ENCODE measurements at regions not wholly inside any gene's neighbourhood (a gene's known extent, or its start where the extent isn't known, plus 50 kb on each side); places are given as distances from the start of the nearest gene placed in this dataset.

DNA sequence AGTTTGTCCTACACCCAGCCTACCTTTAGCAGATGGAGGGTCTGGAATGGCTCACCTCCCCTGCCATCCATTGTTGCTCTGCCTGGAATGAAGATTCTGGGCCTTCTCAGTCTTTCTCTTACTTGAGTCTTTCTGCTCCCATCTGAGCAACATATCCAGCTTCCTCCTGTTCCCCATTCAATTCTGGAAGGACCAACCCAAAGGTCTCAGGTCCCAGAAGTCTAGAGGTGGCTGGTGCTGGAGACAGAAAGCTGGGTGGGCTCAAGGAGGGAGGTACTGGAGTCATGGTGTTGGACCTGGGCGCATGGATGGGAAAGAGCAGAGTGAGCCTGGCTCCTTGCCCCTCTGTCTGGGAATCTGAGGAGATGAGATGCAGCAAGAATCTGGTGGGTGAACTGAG is 93.5 kb upstream of the SIX3 start (continued):
- TF ChIP-seq, protein P1, sequence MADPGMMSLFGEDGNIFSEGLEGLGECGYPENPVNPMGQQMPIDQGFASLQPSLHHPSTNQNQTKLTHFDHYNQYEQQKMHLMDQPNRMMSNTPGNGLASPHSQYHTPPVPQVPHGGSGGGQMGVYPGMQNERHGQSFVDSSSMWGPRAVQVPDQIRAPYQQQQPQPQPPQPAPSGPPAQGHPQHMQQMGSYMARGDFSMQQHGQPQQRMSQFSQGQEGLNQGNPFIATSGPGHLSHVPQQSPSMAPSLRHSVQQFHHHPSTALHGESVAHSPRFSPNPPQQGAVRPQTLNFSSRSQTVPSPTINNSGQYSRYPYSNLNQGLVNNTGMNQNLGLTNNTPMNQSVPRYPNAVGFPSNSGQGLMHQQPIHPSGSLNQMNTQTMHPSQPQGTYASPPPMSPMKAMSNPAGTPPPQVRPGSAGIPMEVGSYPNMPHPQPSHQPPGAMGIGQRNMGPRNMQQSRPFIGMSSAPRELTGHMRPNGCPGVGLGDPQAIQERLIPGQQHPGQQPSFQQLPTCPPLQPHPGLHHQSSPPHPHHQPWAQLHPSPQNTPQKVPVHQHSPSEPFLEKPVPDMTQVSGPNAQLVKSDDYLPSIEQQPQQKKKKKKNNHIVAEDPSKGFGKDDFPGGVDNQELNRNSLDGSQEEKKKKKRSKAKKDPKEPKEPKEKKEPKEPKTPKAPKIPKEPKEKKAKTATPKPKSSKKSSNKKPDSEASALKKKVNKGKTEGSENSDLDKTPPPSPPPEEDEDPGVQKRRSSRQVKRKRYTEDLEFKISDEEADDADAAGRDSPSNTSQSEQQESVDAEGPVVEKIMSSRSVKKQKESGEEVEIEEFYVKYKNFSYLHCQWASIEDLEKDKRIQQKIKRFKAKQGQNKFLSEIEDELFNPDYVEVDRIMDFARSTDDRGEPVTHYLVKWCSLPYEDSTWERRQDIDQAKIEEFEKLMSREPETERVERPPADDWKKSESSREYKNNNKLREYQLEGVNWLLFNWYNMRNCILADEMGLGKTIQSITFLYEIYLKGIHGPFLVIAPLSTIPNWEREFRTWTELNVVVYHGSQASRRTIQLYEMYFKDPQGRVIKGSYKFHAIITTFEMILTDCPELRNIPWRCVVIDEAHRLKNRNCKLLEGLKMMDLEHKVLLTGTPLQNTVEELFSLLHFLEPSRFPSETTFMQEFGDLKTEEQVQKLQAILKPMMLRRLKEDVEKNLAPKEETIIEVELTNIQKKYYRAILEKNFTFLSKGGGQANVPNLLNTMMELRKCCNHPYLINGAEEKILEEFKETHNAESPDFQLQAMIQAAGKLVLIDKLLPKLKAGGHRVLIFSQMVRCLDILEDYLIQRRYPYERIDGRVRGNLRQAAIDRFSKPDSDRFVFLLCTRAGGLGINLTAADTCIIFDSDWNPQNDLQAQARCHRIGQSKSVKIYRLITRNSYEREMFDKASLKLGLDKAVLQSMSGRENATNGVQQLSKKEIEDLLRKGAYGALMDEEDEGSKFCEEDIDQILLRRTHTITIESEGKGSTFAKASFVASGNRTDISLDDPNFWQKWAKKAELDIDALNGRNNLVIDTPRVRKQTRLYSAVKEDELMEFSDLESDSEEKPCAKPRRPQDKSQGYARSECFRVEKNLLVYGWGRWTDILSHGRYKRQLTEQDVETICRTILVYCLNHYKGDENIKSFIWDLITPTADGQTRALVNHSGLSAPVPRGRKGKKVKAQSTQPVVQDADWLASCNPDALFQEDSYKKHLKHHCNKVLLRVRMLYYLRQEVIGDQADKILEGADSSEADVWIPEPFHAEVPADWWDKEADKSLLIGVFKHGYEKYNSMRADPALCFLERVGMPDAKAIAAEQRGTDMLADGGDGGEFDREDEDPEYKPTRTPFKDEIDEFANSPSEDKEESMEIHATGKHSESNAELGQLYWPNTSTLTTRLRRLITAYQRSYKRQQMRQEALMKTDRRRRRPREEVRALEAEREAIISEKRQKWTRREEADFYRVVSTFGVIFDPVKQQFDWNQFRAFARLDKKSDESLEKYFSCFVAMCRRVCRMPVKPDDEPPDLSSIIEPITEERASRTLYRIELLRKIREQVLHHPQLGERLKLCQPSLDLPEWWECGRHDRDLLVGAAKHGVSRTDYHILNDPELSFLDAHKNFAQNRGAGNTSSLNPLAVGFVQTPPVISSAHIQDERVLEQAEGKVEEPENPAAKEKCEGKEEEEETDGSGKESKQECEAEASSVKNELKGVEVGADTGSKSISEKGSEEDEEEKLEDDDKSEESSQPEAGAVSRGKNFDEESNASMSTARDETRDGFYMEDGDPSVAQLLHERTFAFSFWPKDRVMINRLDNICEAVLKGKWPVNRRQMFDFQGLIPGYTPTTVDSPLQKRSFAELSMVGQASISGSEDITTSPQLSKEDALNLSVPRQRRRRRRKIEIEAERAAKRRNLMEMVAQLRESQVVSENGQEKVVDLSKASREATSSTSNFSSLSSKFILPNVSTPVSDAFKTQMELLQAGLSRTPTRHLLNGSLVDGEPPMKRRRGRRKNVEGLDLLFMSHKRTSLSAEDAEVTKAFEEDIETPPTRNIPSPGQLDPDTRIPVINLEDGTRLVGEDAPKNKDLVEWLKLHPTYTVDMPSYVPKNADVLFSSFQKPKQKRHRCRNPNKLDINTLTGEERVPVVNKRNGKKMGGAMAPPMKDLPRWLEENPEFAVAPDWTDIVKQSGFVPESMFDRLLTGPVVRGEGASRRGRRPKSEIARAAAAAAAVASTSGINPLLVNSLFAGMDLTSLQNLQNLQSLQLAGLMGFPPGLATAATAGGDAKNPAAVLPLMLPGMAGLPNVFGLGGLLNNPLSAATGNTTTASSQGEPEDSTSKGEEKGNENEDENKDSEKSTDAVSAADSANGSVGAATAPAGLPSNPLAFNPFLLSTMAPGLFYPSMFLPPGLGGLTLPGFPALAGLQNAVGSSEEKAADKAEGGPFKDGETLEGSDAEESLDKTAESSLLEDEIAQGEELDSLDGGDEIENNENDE (IDR thresholded peaks at IDR 0.05; ENCODE audit: insufficient replicate concordance, low read length): no peak

Measured in H1 (cell line).